ENCODE measurements at regions not wholly inside any gene's neighbourhood (a gene's known extent, or its start where the extent isn't known, plus 50 kb on each side); places are given as distances from the start of the nearest gene placed in this dataset.

GRCh38 chr16:16972831-16973230 lies 497.9 kb downstream of the XYLT1 start:
- Mint-ChIP-seq H3K36me3 (no peaks in the 10 kb centered on the region), H3K9me3 (peaks cover 13% of the 10 kb centered on the region), H3K4me3 (no peak overlapping the region), H3K27me3 (ENCODE audit: low read depth) (no peaks in the 10 kb centered on the region), H3K27ac (no peak overlapping the region), H3K4me1 (no peaks in the 10 kb centered on the region)
- ChIA-PET POLR2A (no interaction called here), CTCF (no interaction called here)
- ATAC-seq, result no peak
- TF ChIP-seq PRDM15 (CRISPR knock-in tag; IDR thresholded peaks at IDR 0.05) (no peak), ETV6 (CRISPR knock-in tag; IDR thresholded peaks at IDR 0.05) (no peak), ZNF423 (CRISPR knock-in tag; IDR thresholded peaks at IDR 0.05) (no peak), CREM (CRISPR knock-in tag; IDR thresholded peaks at IDR 0.05) (no peak), E2F5 (CRISPR knock-in tag; IDR thresholded peaks at IDR 0.05) (no peak), NFATC4 (CRISPR knock-in tag; IDR thresholded peaks at IDR 0.05) (no peak), MYBL2 (CRISPR knock-in tag; IDR thresholded peaks at IDR 0.05) (no peak)
- no peak for DNase-seq (ENCODE audit: low spot score)

GRCh38 chr16:16973707-16974591 lies 496.8 kb downstream of the XYLT1 start:
- DNase-seq (ENCODE audit: low spot score) (no peak), ATAC-seq (no peak)
- CTCF ChIA-PET, result no interaction called here
- Mint-ChIP-seq H3K36me3 (no peaks in the 10 kb centered on the region), H3K4me1 (no peaks in the 10 kb centered on the region), H3K9me3 (peaks cover 13% of the 10 kb centered on the region), H3K4me3 (no peak overlapping the region), H3K27ac (no peak overlapping the region), H3K27me3 (ENCODE audit: low read depth) (no peaks in the 10 kb centered on the region)
- POLR2A ChIA-PET, result no interaction called here
- no peak for TF ChIP-seq ELF4 (CRISPR knock-in tag; IDR thresholded peaks at IDR 0.05; ENCODE audit: low read depth)
- no peak for TF ChIP-seq CREB1 (CRISPR knock-in tag; IDR thresholded peaks at IDR 0.05)
- TF ChIP-seq JAZF1 (CRISPR knock-in tag; IDR thresholded peaks at IDR 0.05), result no peak
- no peak for TF ChIP-seq ESRRA (CRISPR knock-in tag; IDR thresholded peaks at IDR 0.05; ENCODE audit: borderline replicate concordance)
- TF ChIP-seq ATF1 (CRISPR knock-in tag; IDR thresholded peaks at IDR 0.05), result no peak
- TF ChIP-seq ZNF121 (CRISPR knock-in tag; IDR thresholded peaks at IDR 0.05), result no peak
- TF ChIP-seq USF2 (CRISPR knock-in tag; IDR thresholded peaks at IDR 0.05), result no peak
- no peak for TF ChIP-seq ZBTB43 (CRISPR knock-in tag; IDR thresholded peaks at IDR 0.05)
- TF ChIP-seq TP53 (CRISPR knock-in tag; IDR thresholded peaks at IDR 0.05), result no peak
- TF ChIP-seq MAX (CRISPR knock-in tag; IDR thresholded peaks at IDR 0.05), result no peak
- TF ChIP-seq PRDM15 (CRISPR knock-in tag; IDR thresholded peaks at IDR 0.05), result no peak
- TF ChIP-seq MYBL2 (CRISPR knock-in tag; IDR thresholded peaks at IDR 0.05), result no peak
- no peak for TF ChIP-seq PRRX2 (CRISPR knock-in tag; IDR thresholded peaks at IDR 0.05)
- TF ChIP-seq FOXK1 (CRISPR knock-in tag; IDR thresholded peaks at IDR 0.05), result no peak
- no peak for TF ChIP-seq IRF2 (CRISPR knock-in tag; IDR thresholded peaks at IDR 0.05; ENCODE audit: borderline replicate concordance, low read depth)
- TF ChIP-seq ATF2 (CRISPR knock-in tag; IDR thresholded peaks at IDR 0.05; ENCODE audit: borderline replicate concordance, low read depth), result no peak
- no peak for TF ChIP-seq ZNF263 (CRISPR knock-in tag; IDR thresholded peaks at IDR 0.05; ENCODE audit: low read depth)

Data from WTC11 (cell line).